Retinal pigment epithelial cell (primary cell): ENCODE measurements at regions not wholly inside any gene's neighbourhood (a gene's known extent, or its start where the extent isn't known, plus 50 kb on each side); places are given as distances from the start of the nearest gene placed in this dataset.
A peak's percentile ranks its signal among the peaks of the same experiment; 100 is the strongest.

Experiments used
- DNase-seq: peaks from one replicate; pipeline ENCODE4 v3.0.0-alpha.2; 2010; ENCODE audit warnings: low read depth
- H3K4me3 ChIP-seq: 2 replicates; pipeline ENCODE4 v1.5.1; 2011; ENCODE audit warnings: mild to moderate bottlenecking, low read length, control low read depth, moderate library complexity
- CTCF ChIP-seq: conservative IDR thresholded peaks from 2 replicates; pipeline ENCODE4 v1.5.1; 2011; ENCODE audit warnings: low read depth, low read length, control low read depth, inconsistent platforms

- no peak for TF ChIP-seq CTCF
- H3K4me3 ChIP-seq: no peak overlapping the region
- no peak for DNase-seq
Measured at GRCh38 chr20:53662595-53662994, 69.0 kb upstream of the ZNF217 start.

GRCh38 chr20:53660947-53661381, 67.3 kb upstream of the ZNF217 start:
- DNase-seq: no peak
- H3K4me3 ChIP-seq: no peak overlapping the region
- TF ChIP-seq CTCF: no peak

- no peak for TF ChIP-seq CTCF
- no peak for DNase-seq
- H3K4me3 ChIP-seq: peak overlapping the region; percentile 37
Measured at GRCh38 chr20:53660078-53660909, 66.7 kb upstream of the ZNF217 start.

- no peak for TF ChIP-seq CTCF
- DNase-seq: no peak
Measured at GRCh38 chr20:53658973-53659372, 65.3 kb upstream of the ZNF217 start.

GRCh38 chr20:53658322-53658721, 64.7 kb upstream of the ZNF217 start:
- H3K4me3 ChIP-seq: no peak overlapping the region
- no peak for TF ChIP-seq CTCF

More at GRCh38 chr20:53658973-53659372, 65.3 kb upstream of the ZNF217 start:
- H3K4me3 ChIP-seq: no peak overlapping the region

GRCh38 chr20:53657732-53658131, 64.1 kb upstream of the ZNF217 start:
- no peak overlapping the region for H3K4me3 ChIP-seq
- no peak for DNase-seq
- no peak for TF ChIP-seq CTCF

More at GRCh38 chr20:53658322-53658721, 64.7 kb upstream of the ZNF217 start:
- no peak for DNase-seq

GRCh38 chr20:53657279-53657678, 63.6 kb upstream of the ZNF217 start:
- no peak overlapping the region for H3K4me3 ChIP-seq
- no peak for TF ChIP-seq CTCF

More at GRCh38 chr20:53657279-53657678, 63.6 kb upstream of the ZNF217 start:
- no peak for DNase-seq
